DND-41 (cell line): ENCODE measurements at regions not wholly inside any gene's neighbourhood (a gene's known extent, or its start where the extent isn't known, plus 50 kb on each side); places are given as distances from the start of the nearest gene placed in this dataset.

Experiments
- EZH2 ChIP-seq: IDR thresholded peaks from 3 replicates; pipeline ENCODE4 v1.6.1; 2012; ENCODE audit warnings: borderline replicate concordance, low read depth, mild to moderate bottlenecking, moderate library complexity, low read length, inconsistent platforms; ENCODE audit not compliant: severe bottlenecking
- TF ChIP-seq, protein P1 (sequence below): IDR thresholded peaks from 2 replicates; pipeline ENCODE4 v1.5.1; 2012; ENCODE audit warnings: borderline replicate concordance, low read length, moderate library complexity, mild to moderate bottlenecking; ENCODE audit not compliant: poor library complexity, severe bottlenecking; ENCODE audit errors: extremely low read depth

- TF ChIP-seq, protein P1, sequence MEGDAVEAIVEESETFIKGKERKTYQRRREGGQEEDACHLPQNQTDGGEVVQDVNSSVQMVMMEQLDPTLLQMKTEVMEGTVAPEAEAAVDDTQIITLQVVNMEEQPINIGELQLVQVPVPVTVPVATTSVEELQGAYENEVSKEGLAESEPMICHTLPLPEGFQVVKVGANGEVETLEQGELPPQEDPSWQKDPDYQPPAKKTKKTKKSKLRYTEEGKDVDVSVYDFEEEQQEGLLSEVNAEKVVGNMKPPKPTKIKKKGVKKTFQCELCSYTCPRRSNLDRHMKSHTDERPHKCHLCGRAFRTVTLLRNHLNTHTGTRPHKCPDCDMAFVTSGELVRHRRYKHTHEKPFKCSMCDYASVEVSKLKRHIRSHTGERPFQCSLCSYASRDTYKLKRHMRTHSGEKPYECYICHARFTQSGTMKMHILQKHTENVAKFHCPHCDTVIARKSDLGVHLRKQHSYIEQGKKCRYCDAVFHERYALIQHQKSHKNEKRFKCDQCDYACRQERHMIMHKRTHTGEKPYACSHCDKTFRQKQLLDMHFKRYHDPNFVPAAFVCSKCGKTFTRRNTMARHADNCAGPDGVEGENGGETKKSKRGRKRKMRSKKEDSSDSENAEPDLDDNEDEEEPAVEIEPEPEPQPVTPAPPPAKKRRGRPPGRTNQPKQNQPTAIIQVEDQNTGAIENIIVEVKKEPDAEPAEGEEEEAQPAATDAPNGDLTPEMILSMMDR = no peak
- TF ChIP-seq EZH2 = no peak
These were observed 81.3 kb upstream of the KYNU start for GRCh38 chr2:142796161-142796560.
